Osteoblast (primary cell): ENCODE measurements at regions not wholly inside any gene's neighbourhood (a gene's known extent, or its start where the extent isn't known, plus 50 kb on each side); places are given as distances from the start of the nearest gene placed in this dataset.

Experiments used
- DNase-seq: peaks from one replicate; pipeline ENCODE4 v3.0.0; 2011; ENCODE audit warnings: low spot score, mixed read lengths; ENCODE audit not compliant: insufficient read length; ENCODE audit errors: missing footprints
- H2AFZ ChIP-seq: 2 replicates; pipeline ENCODE4 v1.6.0; 2011; ENCODE audit warnings: mild to moderate bottlenecking, low read length
- H3K27ac ChIP-seq: 2 replicates; pipeline ENCODE4 v1.5.1; 2011; ENCODE audit warnings: mild to moderate bottlenecking, low read depth, low read length, moderate library complexity
- H3K27me3 ChIP-seq: 2 replicates; pipeline ENCODE4 v1.6.0; 2012; ENCODE audit warnings: mild to moderate bottlenecking, control low read depth, inconsistent platforms, low read length, moderate library complexity; ENCODE audit not compliant: insufficient read depth
- H3K36me3 ChIP-seq: 2 replicates; pipeline ENCODE4 v1.5.1; 2011; ENCODE audit warnings: mild to moderate bottlenecking, low read length, control low read depth, moderate library complexity; ENCODE audit not compliant: insufficient read depth
- H3K4me1 ChIP-seq: 2 replicates; pipeline ENCODE4 v1.5.1; 2011; ENCODE audit warnings: mild to moderate bottlenecking, low read length, control low read depth, moderate library complexity; ENCODE audit not compliant: insufficient read depth
- H3K4me2 ChIP-seq: 2 replicates; pipeline ENCODE4 v1.6.0; 2011; ENCODE audit warnings: mild to moderate bottlenecking, low read length; ENCODE audit not compliant: insufficient read depth
- H3K4me3 ChIP-seq: fragments of 200-600 bp; sonication (generic); 3 replicates; pipeline ENCODE4 v1.5.1; 2012; ENCODE audit warnings: mild to moderate bottlenecking, low read length, inconsistent platforms; ENCODE audit not compliant: insufficient read depth
- H3K79me2 ChIP-seq: 2 replicates; pipeline ENCODE4 v1.6.0; 2012; ENCODE audit warnings: mild to moderate bottlenecking, low read length, control low read depth, inconsistent platforms; ENCODE audit not compliant: insufficient read depth
- H3K9me3 ChIP-seq: 2 replicates; pipeline ENCODE4 v1.5.1; 2011; ENCODE audit warnings: low read depth, low read length, control low read depth
- H4K20me1 ChIP-seq: 2 replicates; pipeline ENCODE4 v1.6.0; 2012; ENCODE audit warnings: mild to moderate bottlenecking, low read length, control low read depth; ENCODE audit not compliant: insufficient read depth
- CTCF ChIP-seq: IDR thresholded peaks from 2 replicates; pipeline ENCODE4 v1.5.1; 2011; ENCODE audit warnings: mild to moderate bottlenecking, low read depth, low read length, moderate library complexity; ENCODE audit errors: extremely low read depth

GRCh38 chr9:73029346-73029745 lies 76.5 kb upstream of the ALDH1A1 start:
- no peak for DNase-seq
- no peak for TF ChIP-seq CTCF
- Histone ChIP-seq H3K4me2 (no peak overlapping the region), H3K36me3 (no peaks in the 10 kb centered on the region), H3K27ac (no peak overlapping the region), H3K9me3 (no peaks in the 10 kb centered on the region), H2AFZ (no peak overlapping the region), H3K27me3 (no peaks in the 10 kb centered on the region), H3K4me3 (no peak overlapping the region), H4K20me1 (no peaks in the 10 kb centered on the region), H3K4me1 (no peaks in the 10 kb centered on the region), H3K79me2 (no peaks in the 10 kb centered on the region)

GRCh38 chr9:73026375-73026774 lies 73.5 kb upstream of the ALDH1A1 start:
- no peak overlapping the region for H3K4me3 ChIP-seq
- H3K27ac ChIP-seq, result no peak overlapping the region
- no peaks in the 10 kb centered on the region for H3K79me2 ChIP-seq
- no peaks in the 10 kb centered on the region for H3K36me3 ChIP-seq
- H3K4me2 ChIP-seq, result no peak overlapping the region
- H4K20me1 ChIP-seq, result no peaks in the 10 kb centered on the region
- H2AFZ ChIP-seq, result no peak overlapping the region
- no peaks in the 10 kb centered on the region for H3K4me1 ChIP-seq
- no peaks in the 10 kb centered on the region for H3K9me3 ChIP-seq
- TF ChIP-seq CTCF, result no peak
- no peaks in the 10 kb centered on the region for H3K27me3 ChIP-seq
- DNase-seq, result no peak

- Histone ChIP-seq H3K79me2 (no peaks in the 10 kb centered on the region), H3K27me3 (no peaks in the 10 kb centered on the region), H3K27ac (no peak overlapping the region), H3K4me3 (no peak overlapping the region), H3K4me1 (no peaks in the 10 kb centered on the region), H3K9me3 (no peaks in the 10 kb centered on the region), H3K4me2 (no peak overlapping the region), H2AFZ (no peak overlapping the region), H4K20me1 (no peaks in the 10 kb centered on the region), H3K36me3 (no peaks in the 10 kb centered on the region)
- no peak for DNase-seq
- no peak for TF ChIP-seq CTCF
Measured at GRCh38 chr9:73024601-73025034, 71.8 kb upstream of the ALDH1A1 start.

- no peak overlapping the region for H2AFZ ChIP-seq
- no peaks in the 10 kb centered on the region for H3K36me3 ChIP-seq
- DNase-seq, result peak; percentile 15
- H3K4me3 ChIP-seq, result no peak overlapping the region
- no peaks in the 10 kb centered on the region for H3K4me1 ChIP-seq
- H3K27ac ChIP-seq, result no peak overlapping the region
- H3K4me2 ChIP-seq, result peak overlapping the region; percentile 12
- TF ChIP-seq CTCF, result peak; percentile 95
- H3K27me3 ChIP-seq, result no peaks in the 10 kb centered on the region
- no peaks in the 10 kb centered on the region for H4K20me1 ChIP-seq
- no peaks in the 10 kb centered on the region for H3K79me2 ChIP-seq
- no peaks in the 10 kb centered on the region for H3K9me3 ChIP-seq
Measured at GRCh38 chr9:73023025-73023541, 70.2 kb upstream of the ALDH1A1 start.
